OCI-LY1 (cell line): ENCODE measurements at regions not wholly inside any gene's neighbourhood (a gene's known extent, or its start where the extent isn't known, plus 50 kb on each side); places are given as distances from the start of the nearest gene placed in this dataset.

Experiments used
- H2AFZ ChIP-seq: fragments of 200-600 bp; sonication (generic), shearing (Covaris generic); 2 replicates; pipeline ENCODE4 v1.6.0; 2014; ENCODE audit warnings: antibody characterized with exemption, mild to moderate bottlenecking, low read length
- H3F3A ChIP-seq: fragments of 200-600 bp; sonication (generic), shearing (Covaris generic); 2 replicates; pipeline ENCODE4 v1.6.0; 2014; ENCODE audit warnings: mild to moderate bottlenecking, antibody characterized with exemption, low read length, moderate library complexity; ENCODE audit not compliant: insufficient read depth
- H3K27ac ChIP-seq: fragments of 200-600 bp; sonication (generic); 2 replicates; pipeline ENCODE4 v1.5.1; 2014; ENCODE audit warnings: low read length, mixed run types, mild to moderate bottlenecking, low read depth; ENCODE audit not compliant: poor library complexity, severe bottlenecking
- H3K27me3 ChIP-seq: fragments of 200-600 bp; sonication (generic); 2 replicates; pipeline ENCODE4 v1.6.0; 2014; ENCODE audit warnings: antibody characterized with exemption, mild to moderate bottlenecking, low read length, moderate library complexity; ENCODE audit not compliant: insufficient read depth
- H3K36me3 ChIP-seq: fragments of 200-600 bp; sonication (generic); 2 replicates; pipeline ENCODE4 v1.6.1; 2014; ENCODE audit warnings: mild to moderate bottlenecking, antibody characterized with exemption, low read length, moderate library complexity, mixed read lengths; ENCODE audit not compliant: insufficient read depth
- H3K4me1 ChIP-seq: fragments of 200-600 bp; sonication (generic); 2 replicates; pipeline ENCODE4 v1.5.1; 2014; ENCODE audit warnings: mild to moderate bottlenecking, low read length, moderate library complexity; ENCODE audit not compliant: insufficient read depth, severe bottlenecking
- H3K4me2 ChIP-seq: fragments of 200-600 bp; sonication (generic), shearing (Covaris generic); 2 replicates; pipeline ENCODE4 v1.6.1; 2014; ENCODE audit warnings: low read length
- H3K4me3 ChIP-seq: fragments of 200-600 bp; sonication (generic); 2 replicates; pipeline ENCODE4 v1.5.1; 2014; ENCODE audit warnings: low read length, low read depth, mild to moderate bottlenecking, mixed read lengths; ENCODE audit not compliant: poor library complexity, severe bottlenecking
- H3K79me2 ChIP-seq: fragments of 200-600 bp; shearing (Covaris generic); 2 replicates; pipeline ENCODE4 v1.6.1; 2016; ENCODE audit warnings: mixed run types, low read length, mixed read lengths; ENCODE audit not compliant: insufficient read depth
- H3K9ac ChIP-seq: fragments of 200-600 bp; sonication (generic), shearing (Covaris generic); 2 replicates; pipeline ENCODE4 v1.6.1; 2014; ENCODE audit warnings: mild to moderate bottlenecking, low read length, mixed read lengths
- H3K9me2 ChIP-seq: fragments of 200-600 bp; sonication (generic), shearing (Covaris generic); 2 replicates; pipeline ENCODE4 v1.6.1; 2014; ENCODE audit warnings: low read depth, mild to moderate bottlenecking, low read length, mixed read lengths
- H3K9me3 ChIP-seq: fragments of 200-600 bp; shearing (Covaris generic); 2 replicates; pipeline ENCODE4 v1.6.1; 2014; ENCODE audit warnings: low read length, mixed read lengths
- H4K20me1 ChIP-seq: fragments of 200-600 bp; sonication (generic), shearing (Covaris generic); 2 replicates; pipeline ENCODE4 v1.6.0; 2016; ENCODE audit warnings: mild to moderate bottlenecking, low read length; ENCODE audit not compliant: insufficient read depth
- CTCF ChIP-seq: fragments of 200-600 bp; sonication (generic), shearing (Covaris generic); IDR thresholded peaks from 2 replicates; pipeline ENCODE4 v1.5.1; 2017; ENCODE audit warnings: mild to moderate bottlenecking, antibody characterized with exemption, low read length, moderate library complexity, mixed read lengths
- EZH2 ChIP-seq: fragments of 200-600 bp; sonication (generic), shearing (Covaris generic); IDR thresholded peaks from 2 replicates; pipeline ENCODE4 v1.8.0; 2017; ENCODE audit warnings: borderline replicate concordance, mixed run types, mild to moderate bottlenecking, antibody characterized with exemption, low read length, moderate library complexity, mixed read lengths

- Histone ChIP-seq H4K20me1 (no peaks in the 10 kb centered on the region), H3K79me2 (no peaks in the 10 kb centered on the region), H3K9ac (no peak overlapping the region), H2AFZ (no peak overlapping the region), H3K4me3 (no peak overlapping the region), H3K4me1 (no peaks in the 10 kb centered on the region), H3K4me2 (no peak overlapping the region), H3K9me2 (no peaks in the 10 kb centered on the region), H3F3A (no peaks in the 10 kb centered on the region), H3K27ac (no peak overlapping the region), H3K9me3 (no peaks in the 10 kb centered on the region), H3K36me3 (no peaks in the 10 kb centered on the region), H3K27me3 (no peaks in the 10 kb centered on the region)
- no peak for TF ChIP-seq EZH2
- TF ChIP-seq CTCF, result no peak
Observed at GRCh38 chr16:60646631-60647030, 1389.6 kb downstream of the CDH8 start.

GRCh38 chr16:60645541-60645940, 1390.7 kb downstream of the CDH8 start:
- Histone ChIP-seq H3F3A (no peaks in the 10 kb centered on the region), H3K79me2 (no peaks in the 10 kb centered on the region), H3K27me3 (no peaks in the 10 kb centered on the region), H3K4me3 (no peak overlapping the region), H3K4me1 (no peaks in the 10 kb centered on the region), H3K9me3 (no peaks in the 10 kb centered on the region), H3K27ac (no peak overlapping the region), H4K20me1 (no peaks in the 10 kb centered on the region), H2AFZ (no peak overlapping the region), H3K9ac (no peak overlapping the region), H3K9me2 (no peaks in the 10 kb centered on the region), H3K36me3 (no peaks in the 10 kb centered on the region), H3K4me2 (no peak overlapping the region)
- TF ChIP-seq CTCF (no peak), EZH2 (no peak)

- Histone ChIP-seq H3K27ac (no peak overlapping the region), H3K9me3 (no peaks in the 10 kb centered on the region), H3K4me1 (no peaks in the 10 kb centered on the region), H3K9ac (no peak overlapping the region), H3F3A (no peaks in the 10 kb centered on the region), H3K36me3 (no peaks in the 10 kb centered on the region), H4K20me1 (no peaks in the 10 kb centered on the region), H3K9me2 (no peaks in the 10 kb centered on the region), H3K4me2 (no peak overlapping the region), H3K4me3 (no peak overlapping the region), H2AFZ (no peak overlapping the region), H3K79me2 (no peaks in the 10 kb centered on the region), H3K27me3 (no peaks in the 10 kb centered on the region)
- TF ChIP-seq CTCF (no peak), EZH2 (no peak)
Observed at GRCh38 chr16:60642956-60643355, 1393.3 kb downstream of the CDH8 start.
